PFSK-1 (cell line): ENCODE measurements at regions not wholly inside any gene's neighbourhood (a gene's known extent, or its start where the extent isn't known, plus 50 kb on each side); places are given as distances from the start of the nearest gene placed in this dataset.

ENCODE experiments used
- FOXP2 ChIP-seq: optimal IDR thresholded peaks from 2 replicates; pipeline ENCODE3; 2011; ENCODE audit warnings: borderline replicate concordance, control low read depth, inconsistent platforms; ENCODE audit not compliant: insufficient read depth; ENCODE audit errors: extremely low read length, extremely low read depth
- POLR2AphosphoS5 ChIP-seq: IDR thresholded peaks from 2 replicates; pipeline ENCODE4 v1.6.1; 2012; ENCODE audit warnings: low read depth, mild to moderate bottlenecking, control low read depth, low read length, moderate library complexity
- REST ChIP-seq, 2 experiments: IDR thresholded peaks; 2 replicates each; pipeline versions ENCODE4 v1.6.1 to v1.8.0; 2011 to 2012; ENCODE audit warnings: low read depth in 2 of 2, low read length in 2 of 2, control low read depth in 1 of 2, inconsistent platforms in 1 of 2, mild to moderate bottlenecking in 1 of 2, moderate library complexity in 1 of 2; ENCODE audit not compliant: insufficient read depth in 1 of 2
- SIN3A ChIP-seq: IDR thresholded peaks from 2 replicates; pipeline ENCODE4 v1.6.1; 2012; ENCODE audit warnings: mild to moderate bottlenecking, low read length, moderate library complexity, borderline replicate concordance; ENCODE audit not compliant: insufficient read depth
- TAF1 ChIP-seq: IDR thresholded peaks from 2 replicates; pipeline ENCODE4 v1.6.1; 2012; ENCODE audit warnings: low read length, control low read depth, borderline replicate concordance; ENCODE audit not compliant: insufficient read depth

GRCh38 chr20:23287354-23288190 lies 63.0 kb upstream of the NXT1 start:
- TF ChIP-seq POLR2AphosphoS5 (no peak), REST (IDR thresholded peaks at IDR 0.05; ENCODE audit: insufficient read depth in 1 of 2, low read depth in 2 of 2, low read length in 2 of 2) (no peak), SIN3A (no peak), TAF1 (no peak), FOXP2 (no peak)
